Gastrocnemius medialis (tissue), 4 donors: ENCODE measurements at regions not wholly inside any gene's neighbourhood (a gene's known extent, or its start where the extent isn't known, plus 50 kb on each side); places are given as distances from the start of the nearest gene placed in this dataset.

Source experiments
- ATAC-seq, 2 donors: fragments of 150-250 bp; one replicate each; pipeline ENCODE4 v1.9.1; 2016
- DNase-seq, 2 donors: peaks; one replicate each; pipeline ENCODE4 v3.0.0-alpha.2; 2019
- H3K27ac ChIP-seq, 4 donors: fragments of 200-600 bp; sonication (generic); 1 replicate in 1 of 4; 2 replicates in 3 of 4; pipeline ENCODE4 v1.5.1; 2016 to 2018; ENCODE audit warnings: mild to moderate bottlenecking in 2 of 4, moderate library complexity in 1 of 4
- H3K27me3 ChIP-seq, 3 donors: fragments of 200-600 bp; sonication (generic) in 2 of 3; 1 replicate in 1 of 3; 2 replicates in 2 of 3; pipeline versions ENCODE4 v1.5.1 to v1.6.0; 2016 to 2019; ENCODE audit warnings: mild to moderate bottlenecking in 1 of 3, moderate library complexity in 1 of 3
- H3K36me3 ChIP-seq, 2 donors: fragments of 200-600 bp; sonication (generic) in 1 of 2; one replicate each; pipeline ENCODE4 v1.5.1; 2017 to 2018
- H3K4me1 ChIP-seq, 2 donors: fragments of 200-600 bp; sonication (generic) in 1 of 2; one replicate each; pipeline ENCODE4 v1.5.1; 2016 to 2017; ENCODE audit warnings: mild to moderate bottlenecking in 2 of 2
- H3K4me3 ChIP-seq, 4 donors: fragments of 200-600 bp; sonication (generic) in 3 of 4; 1 replicate in 1 of 4; 2 replicates in 3 of 4; pipeline ENCODE4 v1.5.1; 2016 to 2019; ENCODE audit warnings: mild to moderate bottlenecking in 2 of 4
- H3K9me3 ChIP-seq, 3 donors: fragments of 200-600 bp; sonication (generic) in 2 of 3; 1 replicate in 1 of 3; 2 replicates in 2 of 3; pipeline ENCODE4 v1.5.1; 2016 to 2019
- CTCF ChIP-seq, 5 experiments: fragments of 450-650 bp in 3 of 5; fragments of 200-600 bp in 2 of 5; sonication (generic) in 2 of 5; IDR thresholded peaks in 4 of 5; conservative IDR thresholded peaks in 1 of 5; 1 replicate in 4 of 5; 2 replicates in 1 of 5; pipeline ENCODE4 v1.5.1; 2016 to 2019; ENCODE audit warnings: antibody characterized with exemption in 5 of 5, mild to moderate bottlenecking in 3 of 5, moderate library complexity in 3 of 5
- POLR2A ChIP-seq, 2 donors: fragments of 450-650 bp; IDR thresholded peaks; one replicate each; pipeline ENCODE4 v1.6.1; 2017; ENCODE audit warnings: antibody characterized with exemption in 2 of 2, mild to moderate bottlenecking in 2 of 2, moderate library complexity in 2 of 2
- in situ Hi-C, 4 donors: fragments of 200-750 bp; cut with MboI; loops; one replicate each; pipeline versions ENCODE4 v1.15.0 to v1.8.0; 2017; ENCODE audit warnings: low sequenced_read_pairs in 4 of 4
- intact Hi-C: fragments of 100-400 bp; cut with DNase I; formaldehyde crosslinking; loops from one replicate; pipeline ENCODE4 v1.15.1; 2023; ENCODE audit warnings: low total_unique reads

- in situ Hi-C loops, result no loop called here
- intact Hi-C loops, result loop anchor here (2.0 kb wide), 1 partner anchor 58 kb away; no protein-coding TSS in a partner anchor
- no peaks in the 10 kb centered on the region for H3K9me3 ChIP-seq
- no peak for DNase-seq
- no peaks in the 10 kb centered on the region for H3K4me1 ChIP-seq
- TF ChIP-seq CTCF (IDR thresholded peaks at IDR 0.05 in 4 of 5, conservative IDR thresholded peaks at IDR 0.05 in 1 of 5), result no peak
- no peak for TF ChIP-seq POLR2A (IDR thresholded peaks at IDR 0.05)
- H3K27me3 ChIP-seq, result no peaks in the 10 kb centered on the region
- H3K36me3 ChIP-seq, result no peaks in the 10 kb centered on the region
- no peak overlapping the region for H3K27ac ChIP-seq
- ATAC-seq, result no peak
- no peak overlapping the region for H3K4me3 ChIP-seq
These were observed 62.0 kb downstream of the GGTLC2 start for GRCh38 chr22:22706253-22706915.

GRCh38 chr22:22709719-22710445, 65.5 kb downstream of the GGTLC2 start:
- H3K4me1 ChIP-seq, result no peaks in the 10 kb centered on the region
- H3K27ac ChIP-seq, result no peak overlapping the region
- H3K36me3 ChIP-seq, result no peaks in the 10 kb centered on the region
- no peak for ATAC-seq
- no peak overlapping the region for H3K4me3 ChIP-seq
- TF ChIP-seq CTCF (IDR thresholded peaks at IDR 0.05 in 4 of 5, conservative IDR thresholded peaks at IDR 0.05 in 1 of 5) (no peak), POLR2A (IDR thresholded peaks at IDR 0.05) (no peak)
- intact Hi-C loops (no loop called here), in situ Hi-C loops (loop anchor here in 1 of 4 donors (10.0 kb wide), 1 partner anchor 175 kb away; the partner anchor contains the start of gene IGLL5)
- no peaks in the 10 kb centered on the region for H3K27me3 ChIP-seq
- no peaks in the 10 kb centered on the region for H3K9me3 ChIP-seq
- no peak for DNase-seq

GRCh38 chr22:22710719-22711531, 66.5 kb downstream of the GGTLC2 start:
- no peaks in the 10 kb centered on the region for H3K4me1 ChIP-seq

GRCh38 chr22:22711532-22711913, 67.1 kb downstream of the GGTLC2 start:
- no peak for DNase-seq
- Histone ChIP-seq H3K27ac (no peak overlapping the region), H3K4me3 (no peak overlapping the region), H3K9me3 (no peaks in the 10 kb centered on the region), H3K4me1 (no peaks in the 10 kb centered on the region), H3K27me3 (no peaks in the 10 kb centered on the region), H3K36me3 (no peaks in the 10 kb centered on the region)
- in situ Hi-C loops, result loop anchor here in 1 of 4 donors (10.0 kb wide), 1 partner anchor 173 kb away; the partner anchor contains the start of gene IGLL5
- intact Hi-C loops, result no loop called here
- no peak for TF ChIP-seq POLR2A (IDR thresholded peaks at IDR 0.05)
- no peak for TF ChIP-seq CTCF (IDR thresholded peaks at IDR 0.05 in 4 of 5, conservative IDR thresholded peaks at IDR 0.05 in 1 of 5)
- ATAC-seq, result no peak

More at GRCh38 chr22:22710719-22711531, 66.5 kb downstream of the GGTLC2 start:
- Histone ChIP-seq H3K4me3 (no peak overlapping the region), H3K27ac (no peak overlapping the region), H3K36me3 (no peaks in the 10 kb centered on the region), H3K9me3 (no peaks in the 10 kb centered on the region), H3K27me3 (no peaks in the 10 kb centered on the region)
- ATAC-seq, result no peak
- DNase-seq, result peak in 1 of 2 donors; percentile 12
- TF ChIP-seq POLR2A (IDR thresholded peaks at IDR 0.05) (no peak), CTCF (IDR thresholded peaks at IDR 0.05 in 4 of 5, conservative IDR thresholded peaks at IDR 0.05 in 1 of 5) (peak; percentile 61 to 92 (median 82))
- intact Hi-C loops, result no loop called here
- in situ Hi-C loops, result loop anchor here in 1 of 4 donors (10.0 kb wide), 1 partner anchor 174 kb away; the partner anchor contains the start of gene IGLL5
